Upper lobe of left lung (tissue), 4 donors: ENCODE measurements at regions not wholly inside any gene's neighbourhood (a gene's known extent, or its start where the extent isn't known, plus 50 kb on each side); places are given as distances from the start of the nearest gene placed in this dataset.

ENCODE experiments used
- EP300 ChIP-seq, 4 donors: sonication (generic); formaldehyde crosslinking; IDR thresholded peaks; one replicate each; pipeline ENCODE4 v1.5.1; 2017; ENCODE audit warnings: antibody characterized with exemption in 4 of 4, control low read depth in 2 of 4
- TF ChIP-seq, protein P1 (sequence below), 6 experiments: fragments of 450-650 bp in 4 of 6; fragments of 200-600 bp in 2 of 6; sonication (generic) in 2 of 6; IDR thresholded peaks; one replicate each; pipeline ENCODE4 v1.5.1; 2016 to 2019; ENCODE audit warnings: antibody characterized with exemption in 6 of 6

DNA sequence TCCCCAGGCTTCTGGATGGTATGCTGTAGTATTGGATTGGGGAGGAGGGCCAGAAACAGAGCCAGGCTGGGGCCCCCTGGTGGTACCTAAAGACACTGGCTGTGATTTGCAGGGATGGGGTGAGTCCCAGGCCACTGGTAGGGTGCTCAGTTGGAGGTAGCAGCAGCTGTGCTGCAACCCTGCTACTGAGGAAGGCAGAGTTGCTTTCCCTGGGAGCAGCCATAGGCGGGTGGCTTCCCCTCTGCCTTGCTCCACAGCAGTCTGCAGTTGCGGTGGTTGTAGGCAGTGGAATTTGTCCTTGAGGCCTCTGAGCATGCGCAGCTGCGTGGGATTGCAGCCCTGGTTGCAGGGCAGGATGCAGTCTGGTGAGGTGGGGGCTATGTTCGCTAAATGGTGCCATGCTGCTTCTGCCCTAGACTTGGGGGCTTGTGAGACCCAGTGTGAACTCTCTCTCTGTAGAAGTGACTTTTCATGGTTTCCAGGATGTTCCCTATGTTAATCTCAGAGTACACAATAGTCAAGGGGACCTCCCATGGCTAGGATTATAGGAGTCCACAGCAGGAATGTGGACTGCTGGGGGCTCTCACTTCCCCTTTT lies 443.5 kb downstream of the XIRP2 start:
- TF ChIP-seq, protein P1, sequence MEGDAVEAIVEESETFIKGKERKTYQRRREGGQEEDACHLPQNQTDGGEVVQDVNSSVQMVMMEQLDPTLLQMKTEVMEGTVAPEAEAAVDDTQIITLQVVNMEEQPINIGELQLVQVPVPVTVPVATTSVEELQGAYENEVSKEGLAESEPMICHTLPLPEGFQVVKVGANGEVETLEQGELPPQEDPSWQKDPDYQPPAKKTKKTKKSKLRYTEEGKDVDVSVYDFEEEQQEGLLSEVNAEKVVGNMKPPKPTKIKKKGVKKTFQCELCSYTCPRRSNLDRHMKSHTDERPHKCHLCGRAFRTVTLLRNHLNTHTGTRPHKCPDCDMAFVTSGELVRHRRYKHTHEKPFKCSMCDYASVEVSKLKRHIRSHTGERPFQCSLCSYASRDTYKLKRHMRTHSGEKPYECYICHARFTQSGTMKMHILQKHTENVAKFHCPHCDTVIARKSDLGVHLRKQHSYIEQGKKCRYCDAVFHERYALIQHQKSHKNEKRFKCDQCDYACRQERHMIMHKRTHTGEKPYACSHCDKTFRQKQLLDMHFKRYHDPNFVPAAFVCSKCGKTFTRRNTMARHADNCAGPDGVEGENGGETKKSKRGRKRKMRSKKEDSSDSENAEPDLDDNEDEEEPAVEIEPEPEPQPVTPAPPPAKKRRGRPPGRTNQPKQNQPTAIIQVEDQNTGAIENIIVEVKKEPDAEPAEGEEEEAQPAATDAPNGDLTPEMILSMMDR (IDR thresholded peaks at IDR 0.05) = no peak
- no peak for TF ChIP-seq EP300 (IDR thresholded peaks at IDR 0.05)
